ENCODE measurements at regions not wholly inside any gene's neighbourhood (a gene's known extent, or its start where the extent isn't known, plus 50 kb on each side); places are given as distances from the start of the nearest gene placed in this dataset.
"Not testable (repeated sequence)": the region's sequence is repeated elsewhere in the genome, so short reads cannot be mapped to it uniquely, and the experiment has no call there.

DNA sequence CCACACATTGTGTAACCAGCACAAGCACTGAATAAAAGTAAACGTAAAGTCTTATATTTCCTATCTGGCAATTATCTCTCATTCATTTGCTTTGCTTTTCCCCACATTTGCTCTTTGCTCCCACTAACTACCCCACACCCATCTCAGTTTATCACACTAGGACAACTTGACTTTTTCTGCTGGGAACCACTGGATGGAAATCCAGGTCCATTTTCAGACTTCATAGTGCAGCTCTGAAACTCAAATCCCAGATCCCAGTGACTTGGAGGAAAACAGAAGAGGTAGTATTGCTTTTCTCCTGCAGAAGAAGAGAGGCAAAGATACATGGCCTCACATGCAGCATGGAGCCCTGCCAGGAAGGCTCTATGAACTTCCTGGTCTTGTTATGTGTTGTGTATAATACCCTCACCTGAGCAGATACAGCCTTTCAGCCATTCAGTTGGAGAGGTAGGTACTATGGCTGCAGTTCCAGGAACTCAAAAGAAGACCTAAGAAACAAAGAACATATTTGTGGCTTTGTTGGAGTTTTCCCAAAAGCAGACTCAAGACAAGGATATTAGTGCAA lies 90.0 kb upstream of the NIPBL start:
- no peak for DNase-seq

GRCh38 chr5:36787365-36788093 lies 89.0 kb upstream of the NIPBL start:
- no peak for DNase-seq

DNA sequence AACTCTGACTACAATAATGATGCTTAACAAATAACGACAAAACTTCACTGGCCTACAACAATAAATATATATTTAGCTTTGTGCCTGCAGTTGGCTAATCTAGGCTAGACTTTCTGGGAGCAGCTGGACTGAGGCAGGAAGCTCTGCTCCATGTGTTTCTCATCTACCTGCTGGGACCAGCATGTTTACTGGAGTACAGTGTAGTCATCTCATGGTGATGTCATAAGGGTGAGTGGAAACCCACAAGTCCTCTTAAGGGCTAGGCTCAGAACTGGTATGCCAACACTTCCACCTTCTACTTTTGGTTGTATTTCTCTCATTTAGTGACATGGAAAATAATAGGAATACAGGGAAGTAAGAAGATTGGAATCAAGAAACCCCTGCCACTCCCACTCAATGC lies 85.7 kb upstream of the NIPBL start:
- no peak for DNase-seq

- no peak for DNase-seq
Measured at GRCh38 chr5:36792560-36793180, 83.9 kb upstream of the NIPBL start.

GRCh38 chr5:36795366-36795765 lies 81.2 kb upstream of the NIPBL start:
- no peak for DNase-seq

DNA sequence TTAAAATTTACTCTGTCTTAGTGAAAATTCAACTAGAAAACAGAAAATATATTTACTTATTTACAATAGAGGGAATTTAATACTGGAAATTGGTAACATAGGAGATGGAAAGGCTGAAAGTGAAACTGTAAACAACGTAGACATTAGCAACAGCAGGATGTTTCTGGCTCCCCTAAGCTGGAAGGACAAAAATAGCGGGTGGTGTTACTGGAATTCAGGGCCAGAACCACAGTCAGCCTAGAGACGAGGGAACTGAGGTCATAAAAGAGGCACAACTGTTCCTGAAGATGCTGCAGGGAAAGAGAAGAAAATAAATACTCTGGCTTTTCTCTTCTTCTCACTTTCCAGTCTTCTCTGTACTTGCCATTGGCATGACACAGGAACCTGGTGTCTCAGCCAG lies 80.4 kb upstream of the NIPBL start:
- DNase-seq, result peak; percentile 7

DNA sequence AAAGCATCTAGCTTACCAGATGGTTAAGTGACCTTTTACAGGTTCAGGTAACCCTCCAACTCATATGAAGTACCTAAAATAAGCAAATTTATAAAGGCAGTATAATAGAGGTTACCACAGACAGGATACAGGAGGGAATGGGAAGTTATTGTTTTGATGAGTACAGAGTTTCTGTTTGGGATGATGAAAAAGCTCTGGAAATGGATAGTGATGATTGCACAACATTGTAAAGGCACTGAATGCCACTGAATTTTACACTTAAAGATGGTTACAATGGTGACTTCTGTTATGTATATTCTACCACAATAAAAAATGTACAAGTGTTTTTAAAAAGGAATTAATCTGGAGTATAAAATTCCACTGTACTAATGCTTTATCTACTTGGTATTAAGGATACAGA lies 75.0 kb upstream of the NIPBL start:
- no peak for DNase-seq

DNA sequence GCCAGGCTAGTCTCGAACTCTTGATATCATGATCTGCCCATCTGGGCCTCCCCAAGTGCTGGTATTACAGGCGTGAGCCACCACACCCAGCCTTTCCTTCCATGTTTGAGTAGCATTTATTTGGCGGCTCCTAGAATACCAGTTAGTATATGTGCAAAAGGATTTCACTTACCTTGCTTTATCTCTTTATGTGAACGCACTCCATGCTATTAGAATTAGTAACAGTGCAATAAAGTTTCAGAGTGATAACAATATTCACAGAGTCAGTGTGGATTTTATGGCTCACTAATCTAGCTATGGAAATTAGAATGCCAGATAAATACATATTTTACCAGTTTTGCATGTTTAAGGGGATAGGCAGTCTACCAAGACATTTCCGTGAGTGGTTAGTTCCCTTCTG lies 74.4 kb upstream of the NIPBL start:
- no peak for DNase-seq

DNA sequence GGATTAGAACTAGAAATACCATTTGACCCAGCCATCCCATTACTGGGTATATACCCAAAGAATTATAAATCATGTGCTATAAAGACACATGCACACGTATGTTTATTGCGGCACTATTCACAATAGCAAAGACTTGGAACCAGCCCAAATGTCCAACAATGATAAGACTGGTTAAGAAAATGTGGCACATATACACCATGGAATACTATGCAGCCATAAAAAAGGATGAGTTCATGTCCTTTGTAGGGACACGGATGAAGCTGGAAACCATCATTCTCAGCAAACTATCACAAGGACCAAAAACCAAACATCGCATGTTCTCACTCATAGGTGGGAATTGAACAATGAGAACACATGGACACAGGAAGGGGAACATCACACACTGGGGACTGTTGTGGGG lies 63.3 kb upstream of the NIPBL start:
- DNase-seq, result not testable (repeated sequence)

DNA sequence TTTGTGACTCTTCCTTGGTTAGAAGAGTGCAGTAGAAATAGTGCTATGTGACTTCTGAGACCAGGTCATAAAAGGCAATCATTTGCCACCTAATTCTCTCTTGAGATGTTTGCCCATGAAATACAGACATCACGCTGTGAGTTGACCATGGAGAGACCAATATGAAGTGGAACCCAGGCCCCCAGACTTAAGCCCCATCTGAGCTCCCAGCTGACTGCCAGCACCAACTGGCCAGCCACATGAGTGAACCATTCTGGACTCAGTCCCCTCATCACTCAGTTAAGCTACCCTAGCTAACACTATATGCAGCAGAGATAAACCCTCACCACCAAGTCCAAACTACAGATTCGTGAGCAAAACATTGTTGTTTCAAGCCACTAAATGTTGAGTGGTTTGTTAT lies 60.7 kb upstream of the NIPBL start:
- no peak for DNase-seq

DNA sequence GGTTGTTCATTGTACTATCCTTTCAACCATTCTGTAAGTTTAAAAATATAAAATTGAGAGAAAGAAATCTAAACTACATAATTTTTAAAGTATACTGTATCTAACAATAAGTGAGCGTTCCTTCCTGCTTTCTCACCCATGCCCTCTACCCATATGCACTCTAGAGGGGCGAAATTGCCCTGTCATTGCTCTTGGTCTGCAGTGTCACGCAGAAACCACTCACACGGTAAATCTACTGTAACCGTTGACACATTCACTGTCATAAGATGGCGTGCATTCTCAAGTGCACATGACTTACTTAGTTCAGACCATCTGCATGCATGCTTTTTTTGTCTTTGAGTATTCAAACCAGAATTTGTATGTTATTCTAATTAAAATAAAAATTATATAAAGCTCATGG lies 55.7 kb upstream of the NIPBL start:
- no peak for DNase-seq

- DNase-seq, result no peak
Measured at GRCh38 chr5:36826694-36827093, 49.9 kb upstream of the NIPBL start.
